Uterus (tissue), 3 donors: ENCODE measurements at regions not wholly inside any gene's neighbourhood (a gene's known extent, or its start where the extent isn't known, plus 50 kb on each side); places are given as distances from the start of the nearest gene placed in this dataset.
"Not testable (repeated sequence)": the region's sequence is repeated elsewhere in the genome, so short reads cannot be mapped to it uniquely, and the experiment has no call there.

Experiments used
- DNase-seq, 2 donors: peaks; one replicate each; pipeline ENCODE4 v3.0.0-alpha.2; 2019 to 2020
- H3K27ac ChIP-seq, 2 donors: fragments of 200-600 bp; sonication (generic); 1 replicate in 1 of 2; 2 replicates in 1 of 2; pipeline ENCODE4 v1.5.1; 2016 to 2018
- H3K27me3 ChIP-seq, 2 donors: fragments of 200-600 bp; sonication (generic); one replicate each; pipeline ENCODE4 v1.5.1; 2018 to 2019; ENCODE audit warnings: control low read depth in 1 of 2
- H3K36me3 ChIP-seq, 2 donors: fragments of 200-600 bp; sonication (generic); one replicate each; pipeline ENCODE4 v1.5.1; 2019; ENCODE audit warnings: control low read depth in 1 of 2
- H3K4me1 ChIP-seq, 2 donors: fragments of 200-600 bp; sonication (generic); one replicate each; pipeline ENCODE4 v1.5.1; 2018 to 2019; ENCODE audit warnings: control low read depth in 1 of 2
- H3K4me3 ChIP-seq, 2 donors: fragments of 200-600 bp; sonication (generic); 1 replicate in 1 of 2; 2 replicates in 1 of 2; pipeline ENCODE4 v1.5.1; 2018 to 2019; ENCODE audit warnings: mild to moderate bottlenecking in 1 of 2
- H3K9me3 ChIP-seq, 2 donors: fragments of 200-600 bp; sonication (generic); one replicate each; pipeline ENCODE4 v1.5.1; 2019; ENCODE audit warnings: control low read depth in 1 of 2
- CTCF ChIP-seq, 4 experiments: fragments of 200-600 bp in 2 of 4; fragments of 450-650 bp in 2 of 4; sonication (generic) in 2 of 4; IDR thresholded peaks; one replicate each; pipeline ENCODE4 v1.5.1; 2016 to 2019; ENCODE audit warnings: antibody characterized with exemption in 4 of 4, mild to moderate bottlenecking in 2 of 4, moderate library complexity in 1 of 4
- POLR2A ChIP-seq, 2 donors: fragments of 450-650 bp; IDR thresholded peaks; one replicate each; pipeline ENCODE4 v1.6.1; 2016; ENCODE audit warnings: antibody characterized with exemption in 2 of 2, mild to moderate bottlenecking in 1 of 2, moderate library complexity in 1 of 2
- intact Hi-C: fragments of 100-400 bp; cut with DNase I; formaldehyde crosslinking; loops from one replicate; pipeline ENCODE4 v1.15.1; 2023; ENCODE audit warnings: low total_unique reads
- donor health status: DM: yes; HTN: yes; CAD: no.

GRCh38 chr16:26395700-26396099, 671.0 kb upstream of the C16orf82 start:
- no peak for DNase-seq
- intact Hi-C loops, result no loop called here

GRCh38 chr16:26396511-26397235, 670.1 kb upstream of the C16orf82 start:
- Histone ChIP-seq H3K27ac (no peak overlapping the region), H3K9me3 (no peaks in the 10 kb centered on the region), H3K4me3 (no peak overlapping the region), H3K36me3 (no peaks in the 10 kb centered on the region), H3K27me3 (no peaks in the 10 kb centered on the region), H3K4me1 (no peaks in the 10 kb centered on the region)
- DNase-seq, result no peak
- intact Hi-C loops, result no loop called here
- TF ChIP-seq POLR2A (IDR thresholded peaks at IDR 0.05) (no peak), CTCF (IDR thresholded peaks at IDR 0.05) (no peak)

More at GRCh38 chr16:26395700-26396099, 671.0 kb upstream of the C16orf82 start:
- Histone ChIP-seq H3K9me3 (no peaks in the 10 kb centered on the region), H3K27ac (no peak overlapping the region), H3K4me1 (no peaks in the 10 kb centered on the region), H3K4me3 (no peak overlapping the region), H3K27me3 (no peaks in the 10 kb centered on the region), H3K36me3 (no peaks in the 10 kb centered on the region)
- no peak for TF ChIP-seq CTCF (IDR thresholded peaks at IDR 0.05)
- TF ChIP-seq POLR2A (IDR thresholded peaks at IDR 0.05), result no peak

GRCh38 chr16:26413780-26414179, 652.9 kb upstream of the C16orf82 start:
- intact Hi-C loops, result no loop called here
- no peak overlapping the region for H3K27ac ChIP-seq
- H3K4me3 ChIP-seq, result no peak overlapping the region
- H3K27me3 ChIP-seq, result no peaks in the 10 kb centered on the region
- no peaks in the 10 kb centered on the region for H3K36me3 ChIP-seq
- no peaks in the 10 kb centered on the region for H3K9me3 ChIP-seq
- H3K4me1 ChIP-seq, result no peaks in the 10 kb centered on the region
- DNase-seq, result no peak
- TF ChIP-seq POLR2A (IDR thresholded peaks at IDR 0.05) (no peak), CTCF (IDR thresholded peaks at IDR 0.05) (no peak)

GRCh38 chr16:26419458-26419857, 647.3 kb upstream of the C16orf82 start:
- H3K36me3 ChIP-seq, H3K9me3 ChIP-seq, intact Hi-C loops, H3K4me3 ChIP-seq, H3K4me1 ChIP-seq, DNase-seq, H3K27ac ChIP-seq, H3K27me3 ChIP-seq: not testable (repeated sequence)

- no peak for DNase-seq
- Histone ChIP-seq H3K9me3 (no peaks in the 10 kb centered on the region), H3K36me3 (no peaks in the 10 kb centered on the region), H3K27me3 (no peaks in the 10 kb centered on the region), H3K4me1 (no peaks in the 10 kb centered on the region), H3K4me3 (no peak overlapping the region), H3K27ac (no peak overlapping the region)
- intact Hi-C loops, result no loop called here
- no peak for TF ChIP-seq POLR2A (IDR thresholded peaks at IDR 0.05)
- no peak for TF ChIP-seq CTCF (IDR thresholded peaks at IDR 0.05)
These were observed 636.1 kb upstream of the C16orf82 start for GRCh38 chr16:26430618-26431017.

- no peak for DNase-seq
- H3K4me1 ChIP-seq, result no peaks in the 10 kb centered on the region
- no peaks in the 10 kb centered on the region for H3K27me3 ChIP-seq
- H3K27ac ChIP-seq, result no peak overlapping the region
- intact Hi-C loops, result no loop called here
- H3K4me3 ChIP-seq, result no peak overlapping the region
- H3K36me3 ChIP-seq, result no peaks in the 10 kb centered on the region
- no peaks in the 10 kb centered on the region for H3K9me3 ChIP-seq
- TF ChIP-seq POLR2A (IDR thresholded peaks at IDR 0.05) (no peak), CTCF (IDR thresholded peaks at IDR 0.05) (no peak)
These were observed 632.9 kb upstream of the C16orf82 start for GRCh38 chr16:26433807-26434206.
